ENCODE measurements at regions not wholly inside any gene's neighbourhood (a gene's known extent, or its start where the extent isn't known, plus 50 kb on each side); places are given as distances from the start of the nearest gene placed in this dataset.
A peak's percentile ranks its signal among the peaks of the same experiment; 100 is the strongest.

DNA sequence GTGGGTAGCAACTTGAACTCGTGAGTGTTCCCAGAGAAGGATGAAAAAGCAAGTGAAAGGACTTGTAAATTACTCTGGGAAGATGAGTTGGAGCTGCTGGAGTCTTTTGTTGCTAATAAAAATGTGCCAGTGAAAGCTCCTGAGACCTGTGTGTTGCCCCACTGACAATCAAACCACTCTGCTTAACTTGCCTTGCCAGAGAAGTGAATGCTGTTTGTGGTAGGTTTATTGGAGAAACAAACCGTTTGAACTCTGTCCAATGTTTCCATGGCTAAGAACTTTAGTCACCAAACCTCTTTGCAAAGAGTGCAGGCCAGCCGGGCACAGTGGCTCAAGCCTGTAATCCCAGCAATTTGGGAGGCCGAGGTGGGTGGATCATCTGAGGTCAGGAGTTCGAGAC is 586.9 kb downstream of the PCDH7 start:
- DNase-seq = no peak

DNA sequence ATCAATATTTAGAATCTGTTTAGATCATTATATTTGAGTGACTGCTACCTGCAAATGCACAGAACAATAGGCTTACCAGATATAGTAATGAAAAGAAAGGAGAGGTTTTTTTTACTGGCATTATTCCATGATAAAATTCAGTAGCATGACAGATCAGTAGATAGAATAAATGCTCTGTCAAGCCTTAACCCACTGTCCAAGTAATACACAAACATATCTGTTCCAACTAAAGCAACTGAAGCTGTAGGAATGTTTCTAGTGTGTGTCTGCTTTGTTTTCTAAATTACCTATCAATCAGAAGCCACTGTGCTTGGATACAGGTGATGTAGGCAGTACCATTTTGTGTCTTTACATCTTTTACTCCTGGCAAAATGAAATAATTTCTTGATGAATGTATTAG is 604.6 kb downstream of the PCDH7 start:
- DNase-seq = peak; percentile 19

DNA sequence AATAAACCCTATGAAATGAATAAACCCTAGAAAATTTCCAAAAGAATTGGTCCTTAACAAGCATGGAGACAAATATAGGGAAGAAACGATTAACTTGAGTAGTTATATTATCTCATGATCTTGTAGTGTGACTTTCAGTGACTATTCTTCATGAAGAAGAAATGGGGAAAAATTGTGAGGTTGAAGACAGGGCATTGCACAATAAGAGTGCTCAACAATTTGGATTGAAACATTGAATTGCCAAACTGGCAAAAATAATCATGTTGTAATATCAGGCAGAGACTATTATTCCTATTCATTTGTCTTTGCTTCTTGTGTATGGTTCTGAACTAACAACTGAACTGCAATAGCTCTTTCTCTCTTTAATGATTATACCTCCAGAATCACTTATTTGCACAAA is 605.1 kb downstream of the PCDH7 start:
- DNase-seq = no peak

DNA sequence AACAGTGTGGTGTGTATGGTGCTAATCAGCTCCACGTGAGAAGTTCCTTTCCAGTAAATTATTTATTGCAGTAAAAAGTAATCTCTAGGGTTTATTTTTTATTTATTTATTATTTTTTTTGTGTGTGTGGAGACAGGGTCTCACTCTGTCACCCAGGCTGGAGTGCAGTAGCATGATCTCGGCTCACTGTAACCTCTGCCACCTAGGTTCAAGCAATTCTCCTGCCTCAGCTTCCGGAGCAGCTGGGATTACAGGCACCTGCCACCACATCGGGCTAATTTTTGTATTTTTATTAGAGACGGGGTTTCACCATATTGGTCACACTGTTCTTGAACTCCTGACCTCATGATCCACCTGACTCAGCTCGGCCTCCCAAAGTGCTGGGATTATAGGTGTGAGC is 606.9 kb downstream of the PCDH7 start:
- DNase-seq = no peak

DNA sequence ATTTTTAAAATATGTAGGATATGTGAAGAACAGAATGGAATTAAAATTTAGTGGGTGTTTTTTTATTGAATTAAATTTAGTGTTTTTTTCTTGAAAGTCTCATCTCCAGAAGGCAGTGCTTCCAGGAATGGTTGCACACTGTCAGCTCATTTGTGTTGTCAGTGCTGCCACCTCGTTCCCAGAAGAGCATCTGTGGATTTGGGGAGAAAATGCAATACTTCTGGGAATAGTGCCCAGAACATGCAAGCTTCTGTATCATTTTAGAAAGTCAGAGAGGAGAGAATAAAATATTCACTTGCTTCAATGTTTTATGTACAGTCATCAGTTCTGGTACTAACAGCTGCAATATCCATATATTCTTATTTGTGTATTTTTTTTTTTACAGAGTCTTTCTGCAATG is 608.8 kb downstream of the PCDH7 start:
- no peak for DNase-seq

DNA sequence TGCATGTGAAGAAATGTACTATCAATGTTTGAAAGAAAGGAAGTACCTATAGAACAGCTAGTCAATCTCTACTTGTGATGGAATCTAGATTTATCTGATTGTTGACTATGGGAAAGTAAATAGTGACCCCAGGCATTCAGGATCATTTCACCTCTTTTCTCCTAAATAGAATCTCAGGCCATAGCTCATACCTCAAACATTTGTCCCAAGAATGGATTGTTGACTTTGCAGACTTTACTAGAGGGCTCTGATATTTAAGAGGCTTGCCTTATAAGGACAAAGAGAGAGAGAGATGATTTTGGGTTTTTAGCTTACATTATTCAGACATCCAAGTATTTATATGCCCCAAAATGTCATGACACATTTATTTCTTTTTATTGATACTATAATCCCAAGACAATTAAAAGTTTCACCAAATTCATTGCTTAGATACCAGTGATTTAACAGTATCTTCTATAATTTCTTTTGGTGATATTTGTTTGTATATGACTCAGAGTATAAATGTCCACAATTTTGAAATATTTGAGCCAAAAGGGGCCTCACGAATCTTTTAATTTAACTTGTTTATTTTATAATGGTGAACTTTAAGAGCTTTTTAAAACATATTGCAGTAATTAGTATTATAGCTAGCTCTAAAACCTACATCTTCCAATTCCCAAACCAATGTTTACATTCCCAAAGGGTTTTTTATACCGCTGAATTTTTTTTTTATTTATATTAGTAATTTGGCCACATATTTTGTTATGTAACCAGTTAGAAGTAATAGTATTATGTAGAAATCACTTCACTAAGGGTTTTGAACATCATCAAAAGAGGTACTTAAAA is 614.1 kb downstream of the PCDH7 start:
- no peak for DNase-seq

DNA sequence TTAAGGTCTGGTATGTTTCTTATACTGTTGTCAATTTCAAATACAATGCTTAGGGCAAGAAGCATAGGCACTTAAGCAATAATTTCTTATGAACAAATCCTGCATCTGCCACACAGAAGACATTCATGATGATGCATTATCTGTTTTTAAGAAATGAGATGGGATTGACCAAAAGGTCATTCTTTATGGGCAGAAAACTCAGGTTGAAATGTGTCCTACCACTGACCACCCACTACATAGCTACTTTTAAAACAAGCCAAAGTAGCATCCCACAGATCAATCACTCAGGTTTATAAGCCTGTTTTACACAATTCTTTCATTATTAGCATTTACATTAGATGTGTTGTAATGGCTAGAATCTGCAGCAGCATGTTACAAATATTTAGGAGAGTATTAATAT is 617.8 kb downstream of the PCDH7 start:
- no peak for DNase-seq

DNA sequence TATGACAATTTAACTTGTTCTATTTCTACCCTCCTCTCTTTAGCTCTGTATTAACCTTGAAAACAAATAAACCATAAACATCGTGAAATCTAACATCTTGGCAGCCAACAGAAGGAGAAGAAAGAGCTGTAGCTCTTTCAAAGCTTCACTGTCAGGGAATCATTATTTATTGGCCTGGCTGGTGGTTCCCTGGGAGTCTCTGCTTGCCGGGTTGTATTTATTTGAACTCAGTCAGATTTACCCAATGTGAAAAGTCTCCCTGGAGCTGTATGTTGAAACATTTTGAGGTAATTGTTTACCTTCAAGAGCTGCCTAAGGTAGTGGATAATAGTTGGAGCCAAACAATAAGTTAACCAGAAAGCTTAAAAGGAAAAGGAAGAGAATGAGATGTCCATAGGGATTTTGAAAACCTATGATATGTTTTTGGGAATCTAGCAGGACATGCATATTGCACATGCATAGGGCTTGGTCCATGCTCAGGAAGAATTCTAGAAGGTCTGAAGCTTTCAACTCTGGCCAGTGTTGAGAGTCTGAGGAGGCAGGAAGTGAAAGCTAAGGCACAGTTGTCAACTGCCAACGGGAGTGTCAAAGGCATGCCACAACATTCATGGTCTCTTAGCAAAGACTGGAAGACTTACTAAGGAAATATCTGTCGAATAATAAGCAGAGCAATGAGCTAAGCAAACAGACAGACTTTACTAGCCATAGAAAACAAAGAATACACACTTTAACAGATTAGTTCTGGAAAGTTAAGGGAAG is 621.6 kb downstream of the PCDH7 start:
- no peak for DNase-seq

DNA sequence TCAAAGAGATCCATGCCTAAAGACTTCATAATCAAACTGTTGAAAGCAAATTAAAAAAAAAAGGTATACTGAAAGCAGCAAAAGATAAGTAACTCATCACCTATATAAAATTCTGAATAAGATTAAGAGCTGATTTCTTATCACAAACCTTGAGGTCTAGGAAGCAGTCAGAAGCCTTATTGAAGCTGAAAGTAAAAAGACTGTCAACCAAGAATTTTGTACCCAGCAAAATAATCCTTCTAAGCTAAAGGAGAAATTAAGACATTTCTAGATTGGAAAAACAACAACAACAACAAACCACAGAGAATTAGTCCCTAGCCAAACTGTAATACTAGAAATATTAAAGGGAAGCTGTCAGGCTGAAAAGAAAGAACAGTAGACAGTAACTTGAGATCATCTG is 622.9 kb downstream of the PCDH7 start:
- DNase-seq = no peak

DNA sequence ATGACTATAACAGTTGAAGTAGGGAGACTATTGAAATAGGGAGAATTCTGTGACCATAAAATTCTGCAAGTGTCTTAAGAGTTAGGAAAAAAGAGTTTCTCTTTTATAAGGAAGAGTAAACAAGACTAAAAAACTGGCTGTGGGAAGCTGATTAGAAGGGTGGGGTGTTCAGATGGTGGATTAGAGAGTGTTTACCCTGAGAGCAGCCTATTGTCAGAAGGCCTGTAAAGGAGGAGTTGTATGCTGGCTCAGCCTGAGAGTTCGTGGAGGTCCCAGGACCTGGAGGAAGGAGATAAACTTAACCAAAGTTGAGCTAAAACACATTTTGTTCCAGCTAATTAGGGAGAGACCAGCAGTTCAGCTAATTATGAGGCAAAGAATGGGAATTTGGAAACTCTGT is 629.7 kb downstream of the PCDH7 start:
- no peak for DNase-seq

DNA sequence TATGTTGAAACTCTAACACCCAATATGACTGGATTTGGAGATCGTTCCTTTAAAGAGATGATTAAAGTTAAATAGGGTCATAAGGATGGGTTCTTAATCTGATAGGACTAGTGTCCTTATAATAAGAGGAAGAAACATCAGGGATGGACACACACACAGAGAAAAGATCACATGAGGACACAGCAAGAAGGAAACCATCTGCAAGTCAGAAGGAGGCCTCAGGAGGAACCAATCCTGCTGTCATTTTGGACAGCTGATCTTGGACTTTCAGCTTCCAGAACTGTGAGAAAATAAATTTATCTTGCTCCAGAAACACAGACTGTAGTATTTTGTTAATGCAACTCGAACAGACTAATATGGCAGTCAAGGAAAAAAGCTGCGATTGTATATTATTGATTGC is 631.5 kb downstream of the PCDH7 start:
- DNase-seq = no peak

DNA sequence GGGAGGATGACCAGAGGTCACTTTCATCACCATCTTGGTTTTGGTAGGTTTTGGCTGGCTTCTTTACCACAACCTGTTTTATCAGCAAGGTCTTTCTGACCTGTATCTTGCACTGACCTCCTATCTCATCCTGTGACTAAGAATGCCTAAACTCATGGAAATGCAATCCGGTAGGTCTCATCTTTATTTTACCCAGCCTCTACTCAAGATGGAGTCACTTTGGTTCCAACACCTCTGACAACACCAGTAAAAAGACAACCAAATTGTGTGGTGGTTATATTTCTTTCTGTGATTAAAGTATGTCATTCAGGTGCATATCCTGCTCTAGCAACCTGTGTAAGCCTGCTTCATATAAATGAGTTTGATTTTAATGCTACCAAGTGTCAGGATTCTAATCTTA is 636.7 kb downstream of the PCDH7 start:
- DNase-seq = no peak

DNA sequence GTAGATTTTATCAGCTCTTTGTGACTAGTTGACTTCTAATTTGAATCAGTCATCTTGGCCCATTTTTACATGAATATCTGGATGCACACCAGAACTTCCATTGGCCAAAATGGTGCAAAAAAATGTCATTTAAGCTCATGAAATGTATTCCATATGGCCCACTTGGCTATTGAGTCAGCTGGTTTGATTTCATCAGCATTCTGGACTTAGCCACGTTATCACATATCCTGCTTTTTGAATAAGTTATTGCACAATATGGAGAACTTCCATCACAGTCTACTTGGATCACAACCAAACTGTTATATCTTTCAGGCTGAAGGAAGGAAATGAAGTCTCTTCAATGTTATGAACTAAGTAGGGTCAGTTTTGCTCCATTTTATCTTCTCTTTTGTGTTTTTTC is 640.6 kb downstream of the PCDH7 start:
- no peak for DNase-seq

DNA sequence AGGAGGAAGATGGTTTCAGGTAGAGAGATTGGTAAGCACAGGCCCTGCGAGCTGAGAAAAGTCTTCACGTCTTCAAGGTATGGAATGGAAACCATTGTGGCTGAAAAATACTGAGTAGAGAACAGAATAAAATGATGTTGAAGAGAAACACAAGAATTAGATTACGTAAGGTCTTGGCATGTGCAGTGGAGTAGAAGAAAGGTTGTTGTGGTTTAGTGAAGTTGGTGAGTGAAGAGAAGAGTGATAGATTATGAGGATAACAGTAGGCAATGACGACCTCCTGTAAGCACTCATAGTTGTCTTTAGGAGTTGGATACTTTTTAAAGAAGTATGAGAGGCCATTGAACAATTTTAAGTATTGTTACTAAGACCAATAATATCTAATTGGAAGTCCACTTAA is 642.6 kb downstream of the PCDH7 start:
- no peak for DNase-seq

DNA sequence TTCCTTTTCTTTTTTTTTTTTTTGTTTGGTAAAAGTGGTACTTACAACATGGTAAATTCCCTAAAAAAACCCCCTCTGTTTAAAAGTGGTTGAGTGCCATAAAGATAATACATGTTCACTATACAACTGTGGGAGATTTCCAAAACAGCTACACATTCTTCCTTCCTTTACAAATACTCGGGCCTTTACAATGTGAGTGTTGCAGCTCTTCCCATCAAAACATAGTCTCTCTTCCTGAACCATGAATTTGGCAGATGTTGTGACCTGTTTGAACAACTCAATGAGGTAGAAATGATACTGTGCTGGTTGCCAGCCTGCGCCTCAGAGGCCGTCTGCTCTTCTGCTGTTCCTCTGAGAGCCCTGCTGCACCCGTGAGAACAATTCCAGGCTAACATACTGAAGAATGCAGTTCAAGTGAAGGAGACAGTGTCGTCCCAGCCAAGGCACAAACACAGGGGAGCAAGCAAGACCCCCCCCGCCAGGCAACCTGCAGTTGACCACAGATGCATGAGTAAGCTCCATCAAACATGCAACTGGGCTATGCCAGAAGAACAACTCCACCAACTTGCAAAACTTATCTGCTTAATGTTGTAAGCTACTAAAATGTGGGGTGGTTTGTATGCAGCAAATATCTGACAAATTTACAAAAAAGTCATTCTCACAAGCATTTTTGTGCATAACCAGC is 645.0 kb downstream of the PCDH7 start:
- DNase-seq = no peak

DNA sequence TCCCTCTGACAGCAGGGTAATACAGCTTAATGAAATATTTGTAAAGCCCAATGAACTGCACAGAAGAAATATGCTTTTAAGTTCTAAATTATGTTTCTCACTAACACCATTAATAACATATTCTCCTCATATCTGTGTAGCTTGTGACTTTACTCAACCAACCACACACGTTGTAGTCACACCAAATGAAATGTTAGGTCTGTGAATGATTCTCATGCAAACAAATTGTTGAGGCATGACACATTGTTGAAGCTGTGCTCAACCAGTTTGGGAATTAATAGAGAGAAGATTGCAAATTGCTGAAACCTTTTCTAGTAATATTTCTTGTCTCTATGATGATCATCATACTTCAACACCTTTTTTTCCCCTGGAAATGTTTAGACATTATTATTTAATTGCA is 645.9 kb downstream of the PCDH7 start:
- DNase-seq = no peak

DNA sequence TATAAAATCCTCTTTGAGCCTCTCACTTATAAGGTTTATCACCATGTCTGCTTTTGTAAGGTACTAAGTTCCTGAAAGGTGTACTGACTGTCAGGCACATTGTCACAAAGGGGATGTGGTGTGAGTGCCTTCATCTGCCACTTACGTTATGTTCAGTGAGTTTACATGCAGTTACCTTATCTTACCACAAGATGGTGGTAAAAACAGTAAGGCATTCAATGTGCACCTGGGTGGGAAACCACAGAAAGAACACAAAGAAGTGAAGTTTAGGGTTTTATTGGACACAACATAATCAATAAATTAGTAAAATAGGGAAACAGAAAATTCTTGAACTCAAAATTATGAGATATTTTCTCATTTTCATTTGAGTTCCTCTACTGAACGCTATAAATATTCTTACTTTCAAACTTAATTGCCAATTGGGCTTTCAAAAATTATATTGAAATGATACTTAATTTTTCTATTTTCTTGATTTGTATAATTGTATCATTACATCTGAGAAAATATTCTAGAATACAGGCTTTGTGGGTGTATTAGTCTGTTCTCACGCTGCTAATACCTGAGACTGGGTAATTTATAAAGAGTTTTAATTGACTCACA is 650.8 kb downstream of the PCDH7 start:
- DNase-seq = peak; percentile 57

DNA sequence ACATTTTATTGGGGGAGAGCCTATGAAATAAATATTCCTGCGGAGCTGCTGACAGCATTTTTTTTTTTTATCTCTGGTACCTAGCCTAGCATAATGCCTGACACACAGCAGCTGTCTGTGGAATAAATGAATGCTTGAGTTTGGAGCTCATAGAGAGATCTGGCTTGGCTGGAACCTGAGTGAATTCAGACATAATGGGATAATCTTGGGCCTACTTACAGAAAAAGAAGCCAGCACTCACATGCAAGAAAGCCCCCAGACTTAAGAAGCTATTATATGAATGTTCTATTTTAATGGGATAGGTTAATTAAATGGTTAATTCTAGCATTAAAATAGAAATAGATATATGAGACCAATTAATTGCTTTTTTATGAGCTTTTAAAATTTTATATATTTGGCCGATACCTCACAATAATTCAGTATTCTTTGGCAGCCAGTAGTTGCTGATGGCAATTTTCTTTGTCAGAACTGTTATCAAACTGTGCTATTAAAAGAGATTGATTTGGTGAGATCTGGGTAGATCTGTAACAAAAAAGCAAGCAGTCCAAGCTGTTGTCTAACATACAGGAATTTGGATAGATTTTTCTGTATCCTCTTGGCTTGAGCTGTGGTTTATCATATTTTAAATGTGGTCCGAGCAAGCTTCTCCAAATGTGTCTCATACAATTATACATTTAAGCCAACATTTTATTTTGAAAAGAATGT is 654.2 kb downstream of the PCDH7 start:
- DNase-seq = no peak

DNA sequence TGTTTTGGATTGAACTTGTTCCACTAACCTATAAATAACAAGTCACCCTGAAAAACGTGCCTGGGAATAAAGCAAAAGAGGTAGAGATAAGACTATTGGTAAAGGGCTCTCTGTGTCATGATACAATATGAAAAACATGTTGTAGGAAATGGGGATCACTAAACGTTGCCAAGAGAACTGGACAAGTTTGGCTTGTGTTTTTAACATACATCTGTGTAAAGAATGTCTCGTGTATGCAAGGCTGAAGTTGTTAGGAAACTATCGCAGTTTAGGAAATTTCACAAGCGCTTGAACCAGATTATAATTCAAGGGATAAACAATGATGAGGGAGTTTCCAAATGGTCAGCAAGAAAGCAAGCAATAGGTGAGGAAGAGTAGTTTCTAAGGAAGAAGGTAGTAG is 655.8 kb downstream of the PCDH7 start:
- no peak for DNase-seq

DNA sequence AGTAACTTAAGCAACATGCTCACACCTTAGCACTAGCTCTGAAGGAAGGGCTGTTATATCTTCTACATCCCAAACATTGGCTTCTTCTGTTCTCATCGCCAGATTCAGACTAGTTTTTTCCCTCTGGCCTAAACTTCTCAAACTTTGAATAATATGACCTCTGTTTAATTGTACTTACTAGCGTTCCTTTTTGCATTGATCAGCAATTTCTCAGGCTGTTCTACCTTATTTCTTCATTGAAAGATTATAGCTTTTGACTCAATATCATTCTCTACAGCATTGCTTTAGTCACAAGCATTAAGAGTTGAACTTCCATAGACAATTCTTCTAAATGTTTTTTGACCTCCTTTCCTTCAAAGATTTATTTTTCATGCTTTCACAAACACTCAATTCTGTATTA is 659.2 kb downstream of the PCDH7 start:
- DNase-seq = no peak

DNA sequence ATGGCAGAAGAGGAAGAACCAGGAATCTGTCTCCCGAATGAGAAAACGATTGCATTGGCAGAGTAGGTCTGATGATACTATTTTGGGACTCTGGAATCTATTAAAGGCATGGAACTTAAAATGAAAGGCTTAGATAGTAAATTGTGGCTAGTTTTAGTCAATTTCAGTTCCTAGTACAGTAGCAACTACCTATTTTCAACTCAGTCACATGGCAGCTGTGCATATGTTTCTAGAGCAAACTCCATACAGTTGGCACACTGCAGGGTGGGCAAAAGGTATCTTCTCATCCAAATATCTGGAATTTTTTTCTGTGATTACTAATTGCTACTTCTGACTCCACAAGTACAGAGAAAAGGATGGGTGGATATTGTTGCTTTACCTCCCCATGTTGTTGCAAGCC is 663.6 kb downstream of the PCDH7 start:
- DNase-seq = no peak

DNA sequence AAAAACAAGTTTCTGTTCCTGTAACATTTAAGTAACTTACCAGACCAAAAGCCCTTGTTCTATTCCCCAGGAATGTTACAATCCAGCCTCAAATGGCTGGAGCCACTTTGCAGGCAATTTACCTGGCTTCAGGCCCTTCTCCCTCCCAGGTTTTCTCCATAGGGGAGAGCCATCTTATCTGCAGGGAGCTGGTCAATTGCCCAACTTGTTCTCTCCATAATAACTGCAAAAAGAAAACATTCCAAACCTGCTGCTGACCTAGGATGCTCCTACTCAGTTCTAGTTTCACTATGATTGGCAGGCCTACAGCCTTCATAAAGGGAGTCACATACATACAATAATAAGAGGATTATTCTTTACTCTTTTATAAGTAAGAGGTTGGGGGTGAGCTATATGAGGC is 670.7 kb downstream of the PCDH7 start:
- DNase-seq = no peak

DNA sequence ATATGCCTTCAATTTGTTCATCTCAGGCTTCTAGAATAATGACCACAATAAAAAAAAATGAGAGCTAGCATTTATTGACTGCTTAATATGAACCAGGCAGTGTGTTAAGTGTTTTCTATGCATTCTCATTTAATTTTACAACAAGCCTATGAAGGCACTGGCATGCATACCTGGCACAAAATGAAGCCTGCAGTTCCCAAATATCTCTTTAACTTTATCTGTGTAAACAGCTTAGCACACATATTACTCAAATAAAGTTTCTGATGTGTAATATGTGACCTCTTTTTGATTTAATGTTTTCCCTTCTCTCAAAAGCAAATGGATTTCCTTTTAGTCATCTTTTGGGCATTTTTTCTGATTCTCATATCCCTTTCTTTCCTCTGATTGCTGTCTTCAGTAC is 671.8 kb downstream of the PCDH7 start:
- DNase-seq = no peak
